GM12873 (cell line): ENCODE measurements at regions not wholly inside any gene's neighbourhood (a gene's known extent, or its start where the extent isn't known, plus 50 kb on each side); places are given as distances from the start of the nearest gene placed in this dataset.

Experiments
- CTCF ChIP-seq: IDR thresholded peaks from 2 replicates; pipeline ENCODE4 v1.5.1; 2012; ENCODE audit warnings: low read depth, mild to moderate bottlenecking, moderate library complexity, low read length, control low read depth; ENCODE audit not compliant: insufficient read depth; ENCODE audit errors: missing control alignments

- no peak for TF ChIP-seq CTCF
These were observed 139.4 kb upstream of the SLC7A14 start for GRCh38 chr3:170725285-170725731.

GRCh38 chr3:170724599-170725280 lies 138.9 kb upstream of the SLC7A14 start:
- no peak for TF ChIP-seq CTCF

- TF ChIP-seq CTCF = no peak
These were observed 137.4 kb upstream of the SLC7A14 start for GRCh38 chr3:170723241-170723640.

GRCh38 chr3:170721563-170721962 lies 135.7 kb upstream of the SLC7A14 start:
- no peak for TF ChIP-seq CTCF

- TF ChIP-seq CTCF = no peak
These were observed 133.4 kb upstream of the SLC7A14 start for GRCh38 chr3:170719300-170719699.

GRCh38 chr3:170718848-170719247 lies 133.0 kb upstream of the SLC7A14 start:
- no peak for TF ChIP-seq CTCF

- TF ChIP-seq CTCF = no peak
These were observed 131.8 kb upstream of the SLC7A14 start for GRCh38 chr3:170717410-170718402.
